Right renal cortex interstitium (tissue), 3 donors: ENCODE measurements at regions not wholly inside any gene's neighbourhood (a gene's known extent, or its start where the extent isn't known, plus 50 kb on each side); places are given as distances from the start of the nearest gene placed in this dataset.

Experiments
- DNase-seq, 3 donors: peaks; one replicate each; pipeline ENCODE4 v3.0.0-alpha.2; 2013; ENCODE audit warnings: low read depth in 3 of 3, low spot score in 2 of 3

- DNase-seq = no peak
These were observed 51.8 kb upstream of the ANKRD34C start for GRCh38 chr15:79230766-79231165.

GRCh38 chr15:79222808-79223207, 59.7 kb upstream of the ANKRD34C start:
- DNase-seq = no peak

GRCh38 chr15:79221696-79222095, 60.8 kb upstream of the ANKRD34C start:
- DNase-seq = no peak

- DNase-seq = no peak
These were observed 63.0 kb upstream of the ANKRD34C start for GRCh38 chr15:79219393-79220056.

- DNase-seq = no peak
These were observed 63.8 kb upstream of the ANKRD34C start for GRCh38 chr15:79218588-79219200.

GRCh38 chr15:79213650-79214049, 68.9 kb upstream of the ANKRD34C start:
- DNase-seq = no peak

- DNase-seq = no peak
These were observed 69.8 kb upstream of the ANKRD34C start for GRCh38 chr15:79212589-79213157.

GRCh38 chr15:79211481-79211880, 71.0 kb upstream of the ANKRD34C start:
- DNase-seq = no peak

- no peak for DNase-seq
These were observed 72.8 kb upstream of the ANKRD34C start for GRCh38 chr15:79209690-79210089.

- DNase-seq = no peak
These were observed 73.4 kb upstream of the ANKRD34C start for GRCh38 chr15:79209116-79209515.

- DNase-seq = no peak
These were observed 74.3 kb upstream of the ANKRD34C start for GRCh38 chr15:79208179-79208578.

- no peak for DNase-seq
These were observed 75.6 kb upstream of the ANKRD34C start for GRCh38 chr15:79206940-79207339.

GRCh38 chr15:79204886-79205675, 77.4 kb upstream of the ANKRD34C start:
- no peak for DNase-seq

GRCh38 chr15:79198461-79198860, 84.1 kb upstream of the ANKRD34C start:
- no peak for DNase-seq

- DNase-seq = no peak
These were observed 85.2 kb upstream of the ANKRD34C start for GRCh38 chr15:79197285-79197684.

- no peak for DNase-seq
These were observed 86.7 kb upstream of the ANKRD34C start for GRCh38 chr15:79195802-79196201.

GRCh38 chr15:79195239-79195638, 87.3 kb upstream of the ANKRD34C start:
- no peak for DNase-seq

- no peak for DNase-seq
These were observed 88.1 kb upstream of the ANKRD34C start for GRCh38 chr15:79194386-79194785.

GRCh38 chr15:79193549-79193948, 89.0 kb upstream of the ANKRD34C start:
- DNase-seq = no peak

GRCh38 chr15:79193103-79193502, 89.4 kb upstream of the ANKRD34C start:
- no peak for DNase-seq

- DNase-seq = peak in 1 of 3 donors; percentile 32
These were observed 90.0 kb upstream of the ANKRD34C start for GRCh38 chr15:79192462-79193036.
